ENCODE measurements at regions not wholly inside any gene's neighbourhood (a gene's known extent, or its start where the extent isn't known, plus 50 kb on each side); places are given as distances from the start of the nearest gene placed in this dataset.
"Not testable (repeated sequence)": the region's sequence is repeated elsewhere in the genome, so short reads cannot be mapped to it uniquely, and the experiment has no call there.

GRCh38 chr10:121137533-121137932 lies 286.4 kb downstream of the WDR11 start:
- DNase-seq = peak in 1 of 2 donors; percentile 30
- no peak overlapping the region for H3K27ac ChIP-seq
- H3K9me3 ChIP-seq = no peaks in the 10 kb centered on the region
- no peaks in the 10 kb centered on the region for H3K36me3 ChIP-seq
- no peak for TF ChIP-seq POLR2AphosphoS5 (IDR thresholded peaks at IDR 0.05)
- no peak for TF ChIP-seq CTCF (IDR thresholded peaks at IDR 0.05)
- TF ChIP-seq POLR2A (IDR thresholded peaks at IDR 0.05) = no peak
- TF ChIP-seq EP300 (IDR thresholded peaks at IDR 0.05) = no peak
- H3K4me1 ChIP-seq = no peaks in the 10 kb centered on the region
- intact Hi-C loops (cut with DNase I; ENCODE audit: low total_unique reads) = no loop called here
- no peak overlapping the region for H3K4me3 ChIP-seq
- no peaks in the 10 kb centered on the region for H3K27me3 ChIP-seq
- WGBS, 5 donors = 61 to 91% (median 75%) methylated on average over 1 of the region's 1 CpG

- 78 to 88% (median 81%) methylated on average over 13 of the region's 13 CpGs for WGBS, 5 donors
- H3K27ac ChIP-seq = no peak overlapping the region
- DNase-seq = no peak
- H3K4me3 ChIP-seq = no peak overlapping the region
- TF ChIP-seq POLR2A (IDR thresholded peaks at IDR 0.05) = no peak
- no peak for TF ChIP-seq POLR2AphosphoS5 (IDR thresholded peaks at IDR 0.05)
- no peak for TF ChIP-seq CTCF (IDR thresholded peaks at IDR 0.05)
- no peak for TF ChIP-seq EP300 (IDR thresholded peaks at IDR 0.05)
- H3K27me3 ChIP-seq = no peaks in the 10 kb centered on the region
- intact Hi-C loops (cut with DNase I; ENCODE audit: low total_unique reads) = no loop called here
- H3K4me1 ChIP-seq = no peaks in the 10 kb centered on the region
- peaks cover 0 to 5% (median 2%) of the 10 kb centered on the region in 4 donors for H3K9me3 ChIP-seq
- no peaks in the 10 kb centered on the region for H3K36me3 ChIP-seq
These were observed 287.1 kb downstream of the WDR11 start for GRCh38 chr10:121138112-121138860.

- WGBS, 5 donors = 88 to 95% (median 93%) methylated on average over 4 of the region's 4 CpGs
- Histone ChIP-seq H3K9me3 (peaks cover 0 to 12% (median 8%) of the 10 kb centered on the region in 4 donors), H3K4me1 (no peaks in the 10 kb centered on the region), H3K27me3 (no peaks in the 10 kb centered on the region), H3K4me3 (no peak overlapping the region), H3K36me3 (no peaks in the 10 kb centered on the region), H3K27ac (no peak overlapping the region)
- intact Hi-C loops (cut with DNase I; ENCODE audit: low total_unique reads) = no loop called here
- DNase-seq = no peak
- TF ChIP-seq CTCF (IDR thresholded peaks at IDR 0.05) = no peak
- TF ChIP-seq POLR2AphosphoS5 (IDR thresholded peaks at IDR 0.05) = no peak
- TF ChIP-seq EP300 (IDR thresholded peaks at IDR 0.05) = no peak
- TF ChIP-seq POLR2A (IDR thresholded peaks at IDR 0.05) = no peak
These were observed 287.8 kb downstream of the WDR11 start for GRCh38 chr10:121138918-121139317.

- peaks cover 4 to 36% (median 27%) of the 10 kb centered on the region in 4 donors for H3K9me3 ChIP-seq
- H3K4me3 ChIP-seq; H3K27ac ChIP-seq; intact Hi-C loops (cut with DNase I; ENCODE audit: low total_unique reads); H3K36me3 ChIP-seq; DNase-seq; H3K27me3 ChIP-seq; H3K4me1 ChIP-seq: not testable (repeated sequence)
- WGBS, 5 donors = 33 to 44% (median 42%) methylated on average over 2 of the region's 2 CpGs
These were observed 294.7 kb downstream of the WDR11 start for GRCh38 chr10:121145802-121146395.

GRCh38 chr10:121148921-121149320 lies 297.8 kb downstream of the WDR11 start:
- no peak overlapping the region for H3K4me3 ChIP-seq
- H3K9me3 ChIP-seq = peaks cover 4 to 26% (median 19%) of the 10 kb centered on the region in 4 donors
- intact Hi-C loops (cut with DNase I; ENCODE audit: low total_unique reads) = no loop called here
- no peak overlapping the region for H3K27ac ChIP-seq
- DNase-seq = no peak
- no peaks in the 10 kb centered on the region for H3K4me1 ChIP-seq
- WGBS, 5 donors = 88 to 91% (median 90%) methylated on average over 13 of the region's 13 CpGs
- no peaks in the 10 kb centered on the region for H3K27me3 ChIP-seq
- TF ChIP-seq POLR2AphosphoS5 (IDR thresholded peaks at IDR 0.05) (no peak), POLR2A (IDR thresholded peaks at IDR 0.05) (no peak), CTCF (IDR thresholded peaks at IDR 0.05) (no peak), EP300 (IDR thresholded peaks at IDR 0.05) (no peak)
- H3K36me3 ChIP-seq = no peaks in the 10 kb centered on the region

All from stomach (tissue), 8 donors.